ENCODE measurements at regions not wholly inside any gene's neighbourhood (a gene's known extent, or its start where the extent isn't known, plus 50 kb on each side); places are given as distances from the start of the nearest gene placed in this dataset.

GRCh38 chr1:5798151-5798730 is 194.0 kb downstream of the NPHP4 start:
- Histone ChIP-seq H3K9me3 (no peaks in the 10 kb centered on the region), H3K4me1 (no peaks in the 10 kb centered on the region), H3K27me3 (peaks cover 0 to 3% (median 0%) of the 10 kb centered on the region in 3 donors), H3K4me3 (no peak overlapping the region), H3K36me3 (no peaks in the 10 kb centered on the region), H3K27ac (no peak overlapping the region)
- in situ Hi-C loops (cut with MboI; ENCODE audit: low sequenced_read_pairs in 4 of 4): no loop called here
- ATAC-seq: no peak
- intact Hi-C loops (cut with DNase I; ENCODE audit: low total_unique reads): no loop called here
- TF ChIP-seq, protein P1, sequence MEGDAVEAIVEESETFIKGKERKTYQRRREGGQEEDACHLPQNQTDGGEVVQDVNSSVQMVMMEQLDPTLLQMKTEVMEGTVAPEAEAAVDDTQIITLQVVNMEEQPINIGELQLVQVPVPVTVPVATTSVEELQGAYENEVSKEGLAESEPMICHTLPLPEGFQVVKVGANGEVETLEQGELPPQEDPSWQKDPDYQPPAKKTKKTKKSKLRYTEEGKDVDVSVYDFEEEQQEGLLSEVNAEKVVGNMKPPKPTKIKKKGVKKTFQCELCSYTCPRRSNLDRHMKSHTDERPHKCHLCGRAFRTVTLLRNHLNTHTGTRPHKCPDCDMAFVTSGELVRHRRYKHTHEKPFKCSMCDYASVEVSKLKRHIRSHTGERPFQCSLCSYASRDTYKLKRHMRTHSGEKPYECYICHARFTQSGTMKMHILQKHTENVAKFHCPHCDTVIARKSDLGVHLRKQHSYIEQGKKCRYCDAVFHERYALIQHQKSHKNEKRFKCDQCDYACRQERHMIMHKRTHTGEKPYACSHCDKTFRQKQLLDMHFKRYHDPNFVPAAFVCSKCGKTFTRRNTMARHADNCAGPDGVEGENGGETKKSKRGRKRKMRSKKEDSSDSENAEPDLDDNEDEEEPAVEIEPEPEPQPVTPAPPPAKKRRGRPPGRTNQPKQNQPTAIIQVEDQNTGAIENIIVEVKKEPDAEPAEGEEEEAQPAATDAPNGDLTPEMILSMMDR (IDR thresholded peaks at IDR 0.05 in 4 of 5, conservative IDR thresholded peaks at IDR 0.05 in 1 of 5): no peak
- no peak for TF ChIP-seq POLR2A (IDR thresholded peaks at IDR 0.05)
- no peak for DNase-seq

DNA sequence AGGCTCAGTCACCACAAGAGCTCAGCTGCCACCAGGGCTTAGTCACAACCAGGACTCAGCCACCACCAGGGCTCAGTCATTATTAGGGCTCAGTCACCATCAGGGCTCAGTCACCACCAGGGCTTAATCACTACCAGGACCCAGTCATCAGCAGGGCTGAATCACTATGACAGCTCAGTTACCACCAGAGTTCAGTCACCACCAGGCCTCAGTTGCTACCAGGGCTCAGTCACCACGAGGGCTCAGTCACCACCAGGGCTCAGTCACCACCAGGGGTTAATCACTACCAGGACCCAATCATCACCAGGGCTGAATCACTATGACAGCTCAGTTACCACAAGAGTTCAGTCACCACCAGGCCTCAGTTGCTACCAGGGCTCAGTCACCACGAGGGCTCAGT is 196.2 kb downstream of the NPHP4 start:
- ATAC-seq: no peak
- Histone ChIP-seq H3K4me3 (no peak overlapping the region), H3K4me1 (no peaks in the 10 kb centered on the region), H3K9me3 (no peaks in the 10 kb centered on the region), H3K27me3 (peaks cover 0 to 3% (median 0%) of the 10 kb centered on the region in 3 donors), H3K36me3 (no peaks in the 10 kb centered on the region), H3K27ac (no peak overlapping the region)
- intact Hi-C loops (cut with DNase I; ENCODE audit: low total_unique reads) (no loop called here), in situ Hi-C loops (cut with MboI; ENCODE audit: low sequenced_read_pairs in 4 of 4) (no loop called here)
- TF ChIP-seq POLR2A (IDR thresholded peaks at IDR 0.05): no peak
- TF ChIP-seq, protein P1 (IDR thresholded peaks at IDR 0.05 in 4 of 5, conservative IDR thresholded peaks at IDR 0.05 in 1 of 5): no peak
- no peak for DNase-seq

- TF ChIP-seq POLR2A (IDR thresholded peaks at IDR 0.05): no peak
- TF ChIP-seq, protein P1 (IDR thresholded peaks at IDR 0.05 in 4 of 5, conservative IDR thresholded peaks at IDR 0.05 in 1 of 5): no peak
- Histone ChIP-seq H3K4me1 (no peaks in the 10 kb centered on the region), H3K27me3 (peaks cover 0 to 3% (median 0%) of the 10 kb centered on the region in 3 donors), H3K27ac (no peak overlapping the region), H3K9me3 (no peaks in the 10 kb centered on the region), H3K36me3 (no peaks in the 10 kb centered on the region), H3K4me3 (no peak overlapping the region)
- in situ Hi-C loops (cut with MboI; ENCODE audit: low sequenced_read_pairs in 4 of 4) (no loop called here), intact Hi-C loops (cut with DNase I; ENCODE audit: low total_unique reads) (no loop called here)
- ATAC-seq (no peak), DNase-seq (no peak)
Measured at GRCh38 chr1:5794279-5794678, 197.9 kb downstream of the NPHP4 start.

GRCh38 chr1:5793516-5793915 is 198.7 kb downstream of the NPHP4 start:
- Histone ChIP-seq H3K9me3 (no peaks in the 10 kb centered on the region), H3K4me1 (no peaks in the 10 kb centered on the region), H3K27me3 (no peaks in the 10 kb centered on the region), H3K36me3 (no peaks in the 10 kb centered on the region), H3K4me3 (no peak overlapping the region), H3K27ac (no peak overlapping the region)
- no peak for TF ChIP-seq POLR2A (IDR thresholded peaks at IDR 0.05)
- TF ChIP-seq, protein P1 (IDR thresholded peaks at IDR 0.05 in 4 of 5, conservative IDR thresholded peaks at IDR 0.05 in 1 of 5): no peak
- no peak for DNase-seq
- in situ Hi-C loops (cut with MboI; ENCODE audit: low sequenced_read_pairs in 4 of 4) (no loop called here), intact Hi-C loops (cut with DNase I; ENCODE audit: low total_unique reads) (no loop called here)
- no peak for ATAC-seq

GRCh38 chr1:5781079-5781478 is 211.1 kb downstream of the NPHP4 start:
- H3K4me3 ChIP-seq: no peak overlapping the region
- intact Hi-C loops (cut with DNase I; ENCODE audit: low total_unique reads): no loop called here
- TF ChIP-seq POLR2A (IDR thresholded peaks at IDR 0.05): no peak
- TF ChIP-seq, protein P1 (IDR thresholded peaks at IDR 0.05 in 4 of 5, conservative IDR thresholded peaks at IDR 0.05 in 1 of 5): no peak
- no peak for DNase-seq
- no peaks in the 10 kb centered on the region for H3K36me3 ChIP-seq
- ATAC-seq: no peak
- no peaks in the 10 kb centered on the region for H3K9me3 ChIP-seq
- H3K27me3 ChIP-seq: no peaks in the 10 kb centered on the region
- no peak overlapping the region for H3K27ac ChIP-seq
- in situ Hi-C loops (cut with MboI; ENCODE audit: low sequenced_read_pairs in 4 of 4): no loop called here
- no peaks in the 10 kb centered on the region for H3K4me1 ChIP-seq

Data from gastrocnemius medialis (tissue), 4 donors.